H9 (cell line): ENCODE measurements at regions not wholly inside any gene's neighbourhood (a gene's known extent, or its start where the extent isn't known, plus 50 kb on each side); places are given as distances from the start of the nearest gene placed in this dataset.

Experiments
- DNase-seq: peaks from one replicate; pipeline ENCODE4 v3.0.0-alpha.2; 2017
- H2AFZ ChIP-seq: one replicate; pipeline ENCODE4 v1.6.1; 2013; ENCODE audit warnings: mild to moderate bottlenecking, low read length, control low read depth, moderate library complexity
- H2AK5ac ChIP-seq: 2 replicates; pipeline ENCODE4 v1.6.1; 2013; ENCODE audit warnings: low read length, control low read depth, mixed read lengths; ENCODE audit not compliant: insufficient read length
- H2BK120ac ChIP-seq: one replicate; pipeline ENCODE4 v1.6.1; 2013; ENCODE audit warnings: low read depth, mild to moderate bottlenecking, low read length, control low read depth, inconsistent platforms; ENCODE audit not compliant: poor library complexity, severe bottlenecking
- H2BK12ac ChIP-seq: 2 replicates; pipeline ENCODE4 v1.6.1; 2013; ENCODE audit warnings: low read length, control low read depth, mixed read lengths, low read depth; ENCODE audit not compliant: insufficient read length
- H2BK15ac ChIP-seq: 2 replicates; pipeline ENCODE4 v1.6.1; 2013; ENCODE audit warnings: low read depth, low read length, control low read depth
- H2BK20ac ChIP-seq: one replicate; pipeline ENCODE4 v1.6.1; 2013; ENCODE audit warnings: low read depth, mild to moderate bottlenecking, low read length, control low read depth, inconsistent platforms; ENCODE audit not compliant: poor library complexity, severe bottlenecking
- H2BK5ac ChIP-seq: 2 replicates; pipeline ENCODE4 v1.6.1; 2013; ENCODE audit warnings: low read length, control low read depth, mixed read lengths; ENCODE audit not compliant: insufficient read length
- H3K14ac ChIP-seq: 2 replicates; pipeline ENCODE4 v1.6.1; 2013; ENCODE audit warnings: low read length, control low read depth; ENCODE audit not compliant: insufficient read depth
- H3K18ac ChIP-seq: 2 replicates; pipeline ENCODE4 v1.6.1; 2013; ENCODE audit warnings: low read depth, mild to moderate bottlenecking, mixed read lengths, low read length, control low read depth; ENCODE audit not compliant: insufficient read length
- H3K23ac ChIP-seq: 2 replicates; pipeline ENCODE4 v1.6.1; 2013; ENCODE audit warnings: low read length, control low read depth, mixed read lengths, low read depth; ENCODE audit not compliant: insufficient read length
- H3K23me2 ChIP-seq: 2 replicates; pipeline ENCODE4 v1.6.1; 2013; ENCODE audit warnings: low read depth, mild to moderate bottlenecking, mixed read lengths, low read length, control low read depth; ENCODE audit not compliant: insufficient read length, poor library complexity, severe bottlenecking
- H3K27ac ChIP-seq: 2 replicates; pipeline ENCODE4 v1.5.1; 2013; ENCODE audit warnings: low read length, control low read depth, mixed read lengths, low read depth; ENCODE audit not compliant: insufficient read length
- H3K27me3 ChIP-seq: 2 replicates; pipeline ENCODE4 v1.6.1; 2013; ENCODE audit warnings: low read length, control low read depth, inconsistent platforms; ENCODE audit not compliant: insufficient read depth
- H3K4ac ChIP-seq: 2 replicates; pipeline ENCODE4 v1.6.1; 2013; ENCODE audit warnings: low read depth, mild to moderate bottlenecking, control low read depth, inconsistent platforms, low read length, moderate library complexity
- H3K4me1 ChIP-seq: 2 replicates; pipeline ENCODE4 v1.6.1; 2013; ENCODE audit warnings: low read length, control low read depth, inconsistent platforms; ENCODE audit not compliant: insufficient read depth
- H3K4me2 ChIP-seq: 2 replicates; pipeline ENCODE4 v1.6.1; 2013; ENCODE audit warnings: low read length, control low read depth, mixed read lengths; ENCODE audit not compliant: insufficient read length, insufficient read depth
- H3K56ac ChIP-seq: 2 replicates; pipeline ENCODE4 v1.6.1; 2013; ENCODE audit warnings: low read depth, mild to moderate bottlenecking, mixed read lengths, low read length, control low read depth; ENCODE audit not compliant: insufficient read length
- H3K79me1 ChIP-seq: 2 replicates; pipeline ENCODE4 v1.6.1; 2013; ENCODE audit warnings: low read depth, mild to moderate bottlenecking, moderate library complexity, low read length, control low read depth, inconsistent platforms; ENCODE audit not compliant: insufficient read depth, poor library complexity, severe bottlenecking
- H3K79me2 ChIP-seq: 2 replicates; pipeline ENCODE4 v1.6.1; 2013; ENCODE audit warnings: low read length, control low read depth, inconsistent platforms; ENCODE audit not compliant: insufficient read depth
- H3K9ac ChIP-seq: 2 replicates; pipeline ENCODE4 v1.6.1; 2013; ENCODE audit warnings: low read length, control low read depth, mixed read lengths; ENCODE audit not compliant: insufficient read length; ENCODE audit errors: extremely low read depth
- H3K9me3 ChIP-seq: one replicate; pipeline ENCODE4 v1.6.1; 2013; ENCODE audit warnings: low read depth, low read length, inconsistent platforms; ENCODE audit not compliant: control insufficient read depth
- H3T11ph ChIP-seq: one replicate; pipeline ENCODE4 v1.6.1; 2013; ENCODE audit warnings: mild to moderate bottlenecking, low read length, control low read depth, inconsistent platforms
- H4K20me1 ChIP-seq: one replicate; pipeline ENCODE4 v1.6.1; 2013; ENCODE audit not compliant: control insufficient read depth, insufficient read length, insufficient read depth
- H4K5ac ChIP-seq: 2 replicates; pipeline ENCODE4 v1.6.1; 2013; ENCODE audit warnings: low read depth, mild to moderate bottlenecking, mixed read lengths, low read length, control low read depth; ENCODE audit not compliant: insufficient read length
- H4K8ac ChIP-seq: replicated peaks from 2 replicates; pipeline ENCODE4 v1.6.1; 2013; ENCODE audit warnings: low read length, control low read depth, mixed read lengths, low read depth; ENCODE audit not compliant: insufficient read length
- H4K91ac ChIP-seq: 2 replicates; pipeline ENCODE4 v1.6.1; 2013; ENCODE audit warnings: low read depth, mild to moderate bottlenecking, moderate library complexity, mixed read lengths, low read length, control low read depth; ENCODE audit not compliant: insufficient read length
- H3K27ac Mint-ChIP-seq, 3 experiments: 2 replicates in 2 of 3; 3 replicates in 1 of 3; pipeline ENCODE4 v1.8.0; 2020 to 2021; ENCODE audit warnings: mixed read lengths in 3 of 3, mild to moderate bottlenecking in 1 of 3, moderate library complexity in 1 of 3
- H3K27me3 Mint-ChIP-seq: 2 replicates; pipeline ENCODE4 v1.8.0; 2021; ENCODE audit warnings: low read depth, mild to moderate bottlenecking, moderate library complexity, mixed read lengths
- H3K36me3 Mint-ChIP-seq, 3 experiments: 2 replicates in 2 of 3; 3 replicates in 1 of 3; pipeline ENCODE4 v1.8.0; 2020 to 2021; ENCODE audit warnings: low read depth in 3 of 3, mixed read lengths in 3 of 3; ENCODE audit not compliant: insufficient read depth in 1 of 3
- H3K4me1 Mint-ChIP-seq, 2 experiments: 2 replicates each; pipeline ENCODE4 v1.8.0; 2020; ENCODE audit warnings: mixed read lengths in 2 of 2
- H3K4me3 Mint-ChIP-seq, 2 experiments: 2 replicates in 1 of 2; 3 replicates in 1 of 2; pipeline ENCODE4 v1.8.0; 2020 to 2021; ENCODE audit warnings: mild to moderate bottlenecking in 2 of 2, mixed read lengths in 2 of 2, moderate library complexity in 1 of 2
- H3K9me3 Mint-ChIP-seq, 2 experiments: 2 replicates in 1 of 2; 3 replicates in 1 of 2; pipeline ENCODE4 v1.8.0; 2020; ENCODE audit warnings: mild to moderate bottlenecking in 2 of 2, mixed read lengths in 2 of 2, moderate library complexity in 1 of 2
- CTCF ChIP-seq: fragments of 200-600 bp; sonication (generic); conservative IDR thresholded peaks from 3 replicates; pipeline ENCODE4 v1.8.0; 2021; ENCODE audit warnings: antibody characterized with exemption, mild to moderate bottlenecking
- WGBS: extraction: QIAGEN DNeasy Blood & Tissue Kit; methylation state at CpG from one replicate; pipeline ENCODE4 v1.1.7; 2013; ENCODE audit warnings: missing lambda C conversion rate, low lambda C conversion rate, mixed read lengths; ENCODE audit not compliant: insufficient read length; ENCODE audit errors: extremely low coverage; 5-methylcytosine and 5-hydroxymethylcytosine counted together

- Histone ChIP-seq H3T11ph (no peak overlapping the region), H2BK12ac (no peak overlapping the region), H4K20me1 (no peaks in the 10 kb centered on the region), H3K56ac (no peak overlapping the region), H2AFZ (no peak overlapping the region), H3K4me2 (no peak overlapping the region), H3K4ac (no peak overlapping the region), H2AK5ac (no peak overlapping the region), H4K91ac (no peak overlapping the region), H3K9me3 (no peaks in the 10 kb centered on the region), H4K5ac (no peak overlapping the region), H3K79me2 (no peaks in the 10 kb centered on the region), H3K27ac (no peak overlapping the region), H3K79me1 (no peaks in the 10 kb centered on the region), H4K8ac (no peak overlapping the region), H2BK15ac (no peak overlapping the region), H2BK20ac (no peak overlapping the region), H3K9ac (no peak overlapping the region), H3K23me2 (no peaks in the 10 kb centered on the region), H3K27me3 (no peaks in the 10 kb centered on the region), H3K14ac (no peak overlapping the region), H2BK5ac (no peak overlapping the region), H3K23ac (no peak overlapping the region), H3K18ac (no peak overlapping the region), H3K4me1 (peaks cover 2% of the 10 kb centered on the region; the same call in 1 of the 2 replicates), H2BK120ac (no peak overlapping the region)
- TF ChIP-seq CTCF: no peak
- WGBS: no CpG with 5 or more reads among the region's 4 CpGs
- Mint-ChIP-seq H3K27ac (peak overlapping the region in 1 of 3 experiments; percentile 48; a peak in 1 of 7 replicates), H3K9me3 (peaks cover under 1% of the 10 kb centered on the region in 2 experiments), H3K27me3 (no peaks in the 10 kb centered on the region), H3K36me3 (peaks cover under 1 to 22% (median 9%) of the 10 kb centered on the region in 3 experiments), H3K4me3 (no peak overlapping the region), H3K4me1 (peaks cover 48% of the 10 kb centered on the region in 2 experiments)
- DNase-seq: no peak
Observed at GRCh38 chr21:19557046-19557445, 1153.5 kb upstream of the TMPRSS15 start.
